ENCODE measurements at regions not wholly inside any gene's neighbourhood (a gene's known extent, or its start where the extent isn't known, plus 50 kb on each side); places are given as distances from the start of the nearest gene placed in this dataset.
A peak's percentile ranks its signal among the peaks of the same experiment; 100 is the strongest.
"Not testable (repeated sequence)": the region's sequence is repeated elsewhere in the genome, so short reads cannot be mapped to it uniquely, and the experiment has no call there.

DNA sequence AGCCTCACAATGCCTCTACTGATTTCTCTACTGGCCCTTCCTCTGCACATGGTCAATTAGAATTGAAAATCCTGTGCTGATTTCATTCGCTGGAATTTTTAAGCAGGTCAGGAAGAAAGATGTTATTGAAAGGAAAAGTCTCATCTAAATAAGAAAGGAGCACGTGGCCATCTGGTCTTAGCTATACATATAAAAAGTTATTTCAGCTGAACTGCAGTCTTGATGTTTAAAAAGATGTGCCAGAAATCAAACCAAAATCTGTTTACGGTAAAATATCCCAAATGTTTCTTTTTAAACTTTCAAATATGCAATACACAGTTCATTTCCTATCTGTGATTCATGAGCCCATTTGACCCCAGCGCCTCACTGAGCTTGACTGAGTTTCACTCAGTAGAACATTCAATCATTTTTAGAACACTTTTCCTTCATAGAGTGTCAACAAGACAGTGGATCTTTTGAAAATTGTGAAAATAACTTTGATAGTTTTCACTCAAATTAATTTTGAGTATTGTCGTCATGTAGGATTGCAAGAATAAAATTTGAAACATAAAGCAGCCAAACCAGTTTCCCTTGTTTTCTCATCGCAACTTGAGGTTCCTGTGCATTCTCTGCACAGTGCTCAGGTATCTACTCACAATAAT, 293.6 kb downstream of the PTPRC start:
- no peak for DNase-seq (ENCODE audit: low read depth in 1 of 2, low spot score in 1 of 2)

- DNase-seq (ENCODE audit: low read depth in 1 of 2, low spot score in 1 of 2) = no peak
Measured at GRCh38 chr1:198933515-198934222, 294.8 kb downstream of the PTPRC start.

- no peak for DNase-seq (ENCODE audit: low read depth in 1 of 2, low spot score in 1 of 2)
Measured at GRCh38 chr1:198934426-198934825, 295.6 kb downstream of the PTPRC start.

DNA sequence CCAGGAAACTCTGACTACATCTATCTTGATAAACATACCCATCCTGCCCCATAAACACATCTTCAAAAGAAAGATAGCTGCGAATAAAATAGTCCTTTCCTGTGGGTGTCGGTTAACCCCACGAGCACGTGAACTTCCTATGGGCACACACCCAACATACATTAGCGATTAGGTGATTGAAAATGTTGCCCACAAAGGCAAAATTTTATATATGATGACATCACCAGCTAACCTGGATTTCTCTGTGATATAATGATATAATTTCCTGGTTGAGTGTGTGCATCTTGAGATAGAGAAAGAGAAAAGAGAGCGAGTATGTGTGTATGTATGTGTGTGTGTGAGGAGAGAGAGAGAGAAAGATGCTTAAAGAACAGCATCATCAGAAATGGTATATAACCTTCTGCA, 296.1 kb downstream of the PTPRC start:
- DNase-seq (ENCODE audit: low read depth in 1 of 2, low spot score in 1 of 2) = no peak

GRCh38 chr1:198935306-198935921, 296.6 kb downstream of the PTPRC start:
- DNase-seq (ENCODE audit: low read depth in 1 of 2, low spot score in 1 of 2) = peak in 1 of 2 donors; percentile 46

GRCh38 chr1:198936371-198937083, 297.7 kb downstream of the PTPRC start:
- DNase-seq (ENCODE audit: low read depth in 1 of 2, low spot score in 1 of 2) = no peak

DNA sequence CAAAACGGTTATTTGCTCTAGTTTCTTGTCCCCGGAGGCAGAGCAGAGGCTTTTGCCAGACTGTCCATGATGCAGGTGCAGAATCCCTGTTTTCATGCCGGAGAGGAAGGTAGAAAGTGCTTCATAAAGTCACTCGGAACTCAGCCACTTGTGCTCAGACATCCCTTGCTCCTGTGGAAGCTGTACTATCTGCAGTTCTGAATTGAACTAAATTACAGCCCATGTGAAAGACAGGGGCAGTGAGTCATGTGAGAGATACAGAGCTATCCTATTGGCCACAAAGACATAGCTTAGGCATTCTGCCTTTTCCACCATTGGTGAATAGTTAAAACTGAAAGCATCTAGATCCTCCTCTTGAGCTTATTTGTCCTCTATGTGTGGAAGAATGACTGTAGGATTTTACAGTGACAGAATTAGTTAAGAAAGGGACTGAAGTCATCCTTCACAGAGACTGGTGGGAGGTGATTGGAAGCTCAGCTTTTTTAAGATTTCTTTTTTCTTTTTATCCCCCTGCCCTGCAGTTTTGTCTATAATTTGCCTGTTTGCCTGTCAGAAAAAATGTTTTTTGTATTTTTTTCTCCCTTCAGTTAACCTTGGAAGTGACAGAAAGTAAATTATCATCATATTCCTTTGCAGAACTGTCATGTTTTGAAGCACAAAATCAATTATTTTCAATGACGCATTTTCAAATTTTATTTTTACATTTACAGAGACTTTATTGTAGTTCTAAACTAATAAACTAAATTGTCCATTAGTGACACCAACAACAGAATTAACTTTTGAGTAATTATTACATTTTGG, 298.6 kb downstream of the PTPRC start:
- DNase-seq (ENCODE audit: low read depth in 1 of 2, low spot score in 1 of 2) = no peak

GRCh38 chr1:198939286-198939685, 300.4 kb downstream of the PTPRC start:
- no peak for DNase-seq (ENCODE audit: low read depth in 1 of 2, low spot score in 1 of 2)

DNA sequence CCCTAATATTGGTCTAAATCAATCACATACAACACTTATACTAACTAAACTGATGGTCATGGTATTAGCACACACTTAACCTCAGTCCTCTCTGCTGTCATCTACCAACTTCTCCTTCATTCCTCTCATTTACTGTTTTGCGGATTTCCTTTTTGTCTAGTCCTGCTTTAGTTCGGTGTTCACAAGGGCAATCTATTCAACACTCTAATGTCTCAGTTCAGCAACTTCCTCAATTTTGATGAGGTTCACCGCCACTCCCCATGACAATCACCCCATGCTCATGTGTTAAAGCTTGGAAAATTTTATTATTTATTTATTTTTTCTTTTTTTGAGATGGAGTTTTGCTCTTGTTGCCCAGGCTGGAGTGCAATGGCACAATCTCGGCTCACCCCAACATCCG, 301.1 kb downstream of the PTPRC start:
- DNase-seq (ENCODE audit: low read depth in 1 of 2, low spot score in 1 of 2) = no peak

GRCh38 chr1:198942466-198942865, 303.6 kb downstream of the PTPRC start:
- no peak for DNase-seq (ENCODE audit: low read depth in 1 of 2, low spot score in 1 of 2)

- DNase-seq (ENCODE audit: low read depth in 1 of 2, low spot score in 1 of 2) = no peak
Measured at GRCh38 chr1:198943484-198944187, 304.8 kb downstream of the PTPRC start.

- no peak for DNase-seq (ENCODE audit: low read depth in 1 of 2, low spot score in 1 of 2)
Measured at GRCh38 chr1:198947456-198947855, 308.6 kb downstream of the PTPRC start.

DNA sequence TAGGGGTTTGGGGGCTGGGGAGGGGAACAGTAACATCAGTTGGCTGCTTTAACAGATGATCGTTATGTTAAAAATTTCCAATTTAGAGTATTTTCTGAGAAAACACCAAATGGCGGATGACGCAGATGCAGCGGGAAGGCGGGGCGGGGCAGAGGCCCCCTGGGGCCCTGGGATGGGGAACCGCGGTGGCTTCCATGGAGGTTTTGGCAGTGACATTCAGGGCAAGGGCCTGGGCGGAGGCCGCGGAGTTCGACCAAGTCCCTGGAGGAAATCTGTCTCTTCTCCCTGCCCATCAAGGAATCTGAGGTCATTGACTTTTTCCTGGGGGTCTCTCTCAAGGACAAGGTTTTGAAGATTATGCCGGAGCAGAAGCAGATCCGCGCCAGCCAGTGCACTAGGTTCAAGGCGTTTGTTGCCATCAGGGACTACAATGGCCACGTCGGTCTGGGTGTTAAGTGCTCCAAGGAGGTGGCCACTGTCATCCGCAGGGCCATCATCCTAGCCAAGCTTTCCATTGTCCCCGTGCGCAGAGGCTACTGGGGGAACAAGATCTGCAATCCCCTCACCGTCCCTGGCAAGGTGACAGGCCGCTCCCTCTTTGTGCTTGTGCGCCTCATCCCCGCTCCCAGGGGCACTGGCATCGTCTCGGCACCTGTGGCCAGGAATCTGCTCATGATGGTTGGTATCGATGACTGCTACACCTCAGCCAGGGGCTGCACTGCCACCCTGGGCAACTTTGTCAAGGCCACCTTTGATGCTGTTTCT, 310.2 kb downstream of the PTPRC start:
- DNase-seq (ENCODE audit: low read depth in 1 of 2, low spot score in 1 of 2) = no peak

DNA sequence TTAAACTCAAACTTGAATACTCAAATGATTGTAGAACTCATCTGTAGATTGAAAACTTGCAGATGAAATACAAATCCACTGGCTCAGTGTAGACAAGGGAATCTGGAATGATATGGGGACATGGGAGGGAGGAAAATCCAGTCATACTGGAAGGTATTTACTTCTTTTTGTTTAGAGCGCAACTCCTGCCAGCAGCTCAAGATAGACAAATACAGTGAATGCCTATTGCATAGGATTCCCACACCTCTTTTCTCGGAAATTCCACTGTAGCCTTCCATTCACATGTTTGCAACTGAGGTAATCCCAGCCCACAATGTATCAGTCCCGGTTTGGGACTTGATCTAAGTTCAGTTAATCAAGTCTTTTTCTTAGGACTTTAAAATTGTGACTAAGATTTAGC, 311.2 kb downstream of the PTPRC start:
- no peak for DNase-seq (ENCODE audit: low read depth in 1 of 2, low spot score in 1 of 2)

DNA sequence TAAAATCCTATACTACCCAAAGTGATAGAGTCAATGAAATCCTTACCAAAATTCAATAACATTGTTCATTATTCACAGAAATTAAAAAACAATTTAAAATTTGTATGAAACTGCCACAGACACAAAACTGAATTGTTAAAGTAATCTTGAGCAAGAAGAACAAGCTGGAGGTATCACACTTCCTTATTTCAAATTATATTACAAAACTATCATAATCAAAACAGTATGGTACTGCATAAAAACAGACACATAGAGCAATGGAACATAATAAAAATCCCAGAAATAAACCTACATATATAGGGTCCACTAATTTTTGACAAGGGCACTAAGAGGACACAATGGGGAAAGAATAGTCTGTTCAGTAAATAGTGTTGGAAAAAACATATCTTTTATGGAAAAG, 316.2 kb downstream of the PTPRC start:
- no peak for DNase-seq (ENCODE audit: low read depth in 1 of 2, low spot score in 1 of 2)

DNA sequence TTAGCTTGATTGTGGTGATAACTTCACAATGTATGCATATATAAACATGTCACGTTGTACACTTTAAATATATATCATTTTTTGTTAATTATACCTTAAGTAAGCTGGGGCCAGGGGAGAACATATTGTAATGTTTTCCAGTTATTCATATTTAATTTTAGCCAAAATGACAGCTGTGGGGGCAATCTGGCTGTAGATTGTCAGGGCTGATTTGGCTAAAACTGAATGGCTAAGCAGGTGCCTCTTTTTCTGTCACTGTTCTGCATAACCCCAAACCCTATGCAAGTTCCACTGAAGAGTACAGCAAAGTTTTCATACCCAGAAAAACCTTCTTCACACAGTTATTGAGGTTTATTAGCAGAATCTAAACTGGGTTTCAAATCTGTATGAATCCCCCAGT, 318.2 kb downstream of the PTPRC start:
- no peak for DNase-seq (ENCODE audit: low read depth in 1 of 2, low spot score in 1 of 2)

GRCh38 chr1:198959032-198959431, 320.2 kb downstream of the PTPRC start:
- DNase-seq (ENCODE audit: low read depth in 1 of 2, low spot score in 1 of 2) = no peak

DNA sequence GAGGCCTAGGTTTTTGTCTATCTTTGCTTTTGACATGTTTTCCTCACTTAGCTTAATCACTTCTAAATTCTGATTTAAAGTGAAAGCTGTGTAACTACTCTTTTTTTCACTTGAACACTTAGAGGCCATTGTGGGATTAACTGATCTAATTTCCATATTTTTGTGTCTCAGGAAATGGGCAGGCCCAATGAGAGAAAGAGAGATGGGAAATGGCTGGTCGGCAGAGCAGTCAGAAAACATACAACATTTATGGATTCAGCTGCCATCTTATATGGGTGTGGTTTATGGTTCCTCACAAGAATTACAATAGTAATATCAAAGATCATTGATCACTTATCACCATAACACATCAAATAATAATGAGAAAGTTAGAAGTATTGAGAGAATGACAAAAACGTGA, 320.8 kb downstream of the PTPRC start:
- no peak for DNase-seq (ENCODE audit: low read depth in 1 of 2, low spot score in 1 of 2)

DNA sequence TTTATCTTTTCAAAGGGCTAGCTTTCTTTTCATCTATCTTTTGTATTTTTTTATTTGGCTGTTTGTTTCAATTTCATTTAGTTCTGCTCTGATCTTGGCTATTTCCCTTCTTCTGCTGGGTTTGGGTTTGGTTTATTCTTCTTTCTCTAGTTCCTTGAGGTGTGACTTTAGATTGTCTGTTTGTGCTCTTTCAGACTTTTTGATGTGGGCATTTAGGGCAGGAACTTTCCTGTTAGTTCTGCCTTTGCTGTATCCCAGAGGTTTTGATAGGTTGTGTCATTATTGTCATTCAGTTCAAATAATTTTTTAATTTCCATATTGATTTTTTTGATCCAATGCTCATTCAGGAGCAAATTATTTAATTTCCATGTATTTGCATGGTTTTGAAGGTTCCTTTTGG, 325.0 kb downstream of the PTPRC start:
- not testable (repeated sequence) for DNase-seq (ENCODE audit: low read depth in 1 of 2, low spot score in 1 of 2)

DNA sequence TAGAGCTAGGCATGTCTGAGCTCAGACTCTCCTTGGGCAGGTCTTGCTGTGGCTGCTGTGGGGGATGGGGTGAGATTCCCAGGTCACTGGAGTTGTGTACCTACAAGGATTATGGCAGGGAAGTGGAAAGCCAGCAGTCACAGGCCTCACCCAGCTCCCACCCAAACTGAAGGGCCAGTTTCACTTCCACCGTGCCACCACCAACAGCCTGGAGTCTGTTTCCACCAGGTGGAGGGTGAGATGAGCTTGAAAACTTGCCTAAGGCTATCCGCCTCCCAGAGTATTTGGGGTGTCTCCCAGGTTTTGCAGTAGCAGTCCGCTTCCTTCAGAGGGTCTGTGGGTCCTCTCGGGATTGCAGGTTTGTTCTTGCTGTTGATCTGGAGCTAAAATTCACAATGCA, 327.7 kb downstream of the PTPRC start:
- DNase-seq (ENCODE audit: low read depth in 1 of 2, low spot score in 1 of 2) = no peak
